ENCODE measurements at regions not wholly inside any gene's neighbourhood (a gene's known extent, or its start where the extent isn't known, plus 50 kb on each side); places are given as distances from the start of the nearest gene placed in this dataset.

- H3K4me1 ChIP-seq (ENCODE audit: insufficient read depth, low read length, poor library complexity, severe bottlenecking) = no peaks in the 10 kb centered on the region
- H3K9me2 ChIP-seq (replicated peaks; ENCODE audit: low read depth, low read length) = no peaks in the 10 kb centered on the region
- no peaks in the 10 kb centered on the region for H3K79me2 ChIP-seq (ENCODE audit: insufficient read depth, low read length)
- H3F3A ChIP-seq (ENCODE audit: low read depth) = no peaks in the 10 kb centered on the region
- no peaks in the 10 kb centered on the region for H3K27me3 ChIP-seq (ENCODE audit: insufficient read depth, low read length, poor library complexity, severe bottlenecking)
- no peak for TF ChIP-seq EZH2phosphoT487 (IDR thresholded peaks at IDR 0.05; ENCODE audit: borderline replicate concordance)
- H2AFZ ChIP-seq (ENCODE audit: low read length) = no peak overlapping the region
- no peak overlapping the region for H3K4me2 ChIP-seq (ENCODE audit: low read depth, low read length, poor library complexity, severe bottlenecking)
- H3K4me3 ChIP-seq (ENCODE audit: low read length, poor library complexity, severe bottlenecking) = no peak overlapping the region
- no peak overlapping the region for H3K9ac ChIP-seq (ENCODE audit: low read depth, low read length, poor library complexity, severe bottlenecking)
- no peaks in the 10 kb centered on the region for H3K36me3 ChIP-seq (ENCODE audit: insufficient read depth, low read length)
- H3K9me3 ChIP-seq (ENCODE audit: insufficient read depth, low read depth, low read length) = no peaks in the 10 kb centered on the region
- H4K20me1 ChIP-seq (ENCODE audit: insufficient read depth, low read length, poor library complexity, severe bottlenecking) = no peaks in the 10 kb centered on the region
Observed at GRCh38 chrX:14412686-14413085, 116.7 kb upstream of the GLRA2 start.

GRCh38 chrX:14411326-14411725, 118.0 kb upstream of the GLRA2 start:
- H3K9me2 ChIP-seq (replicated peaks; ENCODE audit: low read depth, low read length) = no peaks in the 10 kb centered on the region
- no peak overlapping the region for H3K4me2 ChIP-seq (ENCODE audit: low read depth, low read length, poor library complexity, severe bottlenecking)
- H3K36me3 ChIP-seq (ENCODE audit: insufficient read depth, low read length) = no peaks in the 10 kb centered on the region
- no peaks in the 10 kb centered on the region for H3K4me1 ChIP-seq (ENCODE audit: insufficient read depth, low read length, poor library complexity, severe bottlenecking)
- H3K4me3 ChIP-seq (ENCODE audit: low read length, poor library complexity, severe bottlenecking) = no peak overlapping the region
- no peak overlapping the region for H3K9ac ChIP-seq (ENCODE audit: low read depth, low read length, poor library complexity, severe bottlenecking)
- H3K9me3 ChIP-seq (ENCODE audit: insufficient read depth, low read depth, low read length) = no peaks in the 10 kb centered on the region
- no peaks in the 10 kb centered on the region for H4K20me1 ChIP-seq (ENCODE audit: insufficient read depth, low read length, poor library complexity, severe bottlenecking)
- no peaks in the 10 kb centered on the region for H3F3A ChIP-seq (ENCODE audit: low read depth)
- no peaks in the 10 kb centered on the region for H3K79me2 ChIP-seq (ENCODE audit: insufficient read depth, low read length)
- no peaks in the 10 kb centered on the region for H3K27me3 ChIP-seq (ENCODE audit: insufficient read depth, low read length, poor library complexity, severe bottlenecking)
- no peak for TF ChIP-seq EZH2phosphoT487 (IDR thresholded peaks at IDR 0.05; ENCODE audit: borderline replicate concordance)
- no peak for TF ChIP-seq CTCF (conservative IDR thresholded peaks at IDR 0.05; ENCODE audit: low read length)
- no peak overlapping the region for H2AFZ ChIP-seq (ENCODE audit: low read length)

- H3K9me3 ChIP-seq (ENCODE audit: insufficient read depth, low read depth, low read length) = no peaks in the 10 kb centered on the region
- no peaks in the 10 kb centered on the region for H3K79me2 ChIP-seq (ENCODE audit: insufficient read depth, low read length)
- H3K36me3 ChIP-seq (ENCODE audit: insufficient read depth, low read length) = no peaks in the 10 kb centered on the region
- no peaks in the 10 kb centered on the region for H3F3A ChIP-seq (ENCODE audit: low read depth)
- H3K9ac ChIP-seq (ENCODE audit: low read depth, low read length, poor library complexity, severe bottlenecking) = no peak overlapping the region
- no peaks in the 10 kb centered on the region for H3K4me1 ChIP-seq (ENCODE audit: insufficient read depth, low read length, poor library complexity, severe bottlenecking)
- H3K4me3 ChIP-seq (ENCODE audit: low read length, poor library complexity, severe bottlenecking) = no peak overlapping the region
- H3K27me3 ChIP-seq (ENCODE audit: insufficient read depth, low read length, poor library complexity, severe bottlenecking) = no peaks in the 10 kb centered on the region
- no peak overlapping the region for H2AFZ ChIP-seq (ENCODE audit: low read length)
- TF ChIP-seq CTCF (conservative IDR thresholded peaks at IDR 0.05; ENCODE audit: low read length) (no peak), EZH2phosphoT487 (IDR thresholded peaks at IDR 0.05; ENCODE audit: borderline replicate concordance) (no peak)
- no peaks in the 10 kb centered on the region for H4K20me1 ChIP-seq (ENCODE audit: insufficient read depth, low read length, poor library complexity, severe bottlenecking)
- H3K9me2 ChIP-seq (replicated peaks; ENCODE audit: low read depth, low read length) = no peaks in the 10 kb centered on the region
- no peak overlapping the region for H3K4me2 ChIP-seq (ENCODE audit: low read depth, low read length, poor library complexity, severe bottlenecking)
Observed at GRCh38 chrX:14409341-14409740, 120.0 kb upstream of the GLRA2 start.

GRCh38 chrX:14406225-14406624, 123.1 kb upstream of the GLRA2 start:
- no peak overlapping the region for H2AFZ ChIP-seq (ENCODE audit: low read length)
- no peak overlapping the region for H3K4me3 ChIP-seq (ENCODE audit: low read length, poor library complexity, severe bottlenecking)
- H4K20me1 ChIP-seq (ENCODE audit: insufficient read depth, low read length, poor library complexity, severe bottlenecking) = no peaks in the 10 kb centered on the region
- no peak overlapping the region for H3K4me2 ChIP-seq (ENCODE audit: low read depth, low read length, poor library complexity, severe bottlenecking)
- no peaks in the 10 kb centered on the region for H3K79me2 ChIP-seq (ENCODE audit: insufficient read depth, low read length)
- no peak overlapping the region for H3K9ac ChIP-seq (ENCODE audit: low read depth, low read length, poor library complexity, severe bottlenecking)
- H3F3A ChIP-seq (ENCODE audit: low read depth) = no peaks in the 10 kb centered on the region
- no peaks in the 10 kb centered on the region for H3K9me3 ChIP-seq (ENCODE audit: insufficient read depth, low read depth, low read length)
- no peaks in the 10 kb centered on the region for H3K36me3 ChIP-seq (ENCODE audit: insufficient read depth, low read length)
- H3K4me1 ChIP-seq (ENCODE audit: insufficient read depth, low read length, poor library complexity, severe bottlenecking) = no peaks in the 10 kb centered on the region
- H3K9me2 ChIP-seq (replicated peaks; ENCODE audit: low read depth, low read length) = no peaks in the 10 kb centered on the region
- TF ChIP-seq EZH2phosphoT487 (IDR thresholded peaks at IDR 0.05; ENCODE audit: borderline replicate concordance) = no peak
- TF ChIP-seq CTCF (conservative IDR thresholded peaks at IDR 0.05; ENCODE audit: low read length) = no peak
- H3K27me3 ChIP-seq (ENCODE audit: insufficient read depth, low read length, poor library complexity, severe bottlenecking) = no peaks in the 10 kb centered on the region

Measured in Loucy (cell line).